Body of pancreas (tissue), 4 donors: ENCODE measurements at regions not wholly inside any gene's neighbourhood (a gene's known extent, or its start where the extent isn't known, plus 50 kb on each side); places are given as distances from the start of the nearest gene placed in this dataset.

Source experiments
- CTCF ChIP-seq, 7 experiments: fragments of 450-650 bp in 4 of 7; fragments of 200-600 bp in 3 of 7; sonication (generic) in 3 of 7; IDR thresholded peaks; one replicate each; pipeline ENCODE4 v1.5.1; 2016 to 2019; ENCODE audit warnings: antibody characterized with exemption in 7 of 7
- POLR2A ChIP-seq, 3 donors: fragments of 450-650 bp; IDR thresholded peaks; one replicate each; pipeline ENCODE4 v1.6.1; 2016; ENCODE audit warnings: antibody characterized with exemption in 3 of 3, mild to moderate bottlenecking in 2 of 3

DNA sequence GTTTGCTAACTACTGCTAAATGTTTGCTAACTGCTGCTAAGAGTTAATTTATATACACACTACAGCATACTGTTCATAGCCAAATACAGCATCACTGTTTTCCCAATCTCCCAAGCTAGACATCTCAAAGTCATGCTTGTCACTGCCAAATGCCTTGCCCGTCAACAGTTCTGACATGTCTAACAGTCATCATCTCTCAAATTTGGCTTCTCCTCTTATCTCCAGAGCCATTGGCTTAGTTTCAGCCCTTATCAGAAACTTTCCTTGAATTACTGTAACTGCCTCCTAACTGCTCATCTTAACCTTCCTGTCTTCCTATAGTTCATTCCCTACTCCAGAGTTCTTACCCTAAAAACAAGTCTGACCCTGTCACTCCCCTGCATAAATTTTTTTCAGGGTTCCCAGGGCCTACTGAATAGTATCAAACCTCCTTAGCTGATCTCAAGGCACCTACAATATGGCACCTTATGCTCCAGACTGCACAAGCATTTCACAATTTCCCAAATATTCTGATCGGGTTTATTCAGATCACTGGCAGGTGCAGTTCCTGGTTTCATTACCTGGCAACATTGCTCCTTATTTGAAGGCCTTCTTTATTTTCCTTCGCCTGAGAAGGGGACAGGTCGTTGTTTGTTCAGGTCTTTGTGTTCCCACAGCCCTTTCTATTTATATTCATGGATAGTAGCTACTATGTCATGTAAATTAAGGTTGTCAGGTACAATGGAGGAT is 55.9 kb upstream of the ANKRD55 start:
- TF ChIP-seq POLR2A (IDR thresholded peaks at IDR 0.05) (no peak), CTCF (IDR thresholded peaks at IDR 0.05) (no peak)
